MG63 (cell line): ENCODE measurements at regions not wholly inside any gene's neighbourhood (a gene's known extent, or its start where the extent isn't known, plus 50 kb on each side); places are given as distances from the start of the nearest gene placed in this dataset.

ENCODE experiments used
- DNase-seq: peaks from one replicate; pipeline ENCODE4 v3.0.0-alpha.2; 2020
- H3K27me3 ChIP-seq: fragments of 250-450 bp; sonication (Bioruptor Pico); 2 replicates; pipeline ENCODE4 v1.5.1; 2020; ENCODE audit warnings: mild to moderate bottlenecking, moderate library complexity
- H3K36me3 ChIP-seq: fragments of 250-450 bp; sonication (Bioruptor Pico); 2 replicates; pipeline ENCODE4 v1.5.1; 2020; ENCODE audit warnings: mild to moderate bottlenecking, moderate library complexity
- H3K4me3 ChIP-seq: fragments of 250-450 bp; sonication (Bioruptor Pico); 2 replicates; pipeline ENCODE4 v1.5.1; 2020; ENCODE audit warnings: mild to moderate bottlenecking, moderate library complexity
- H3K9me3 ChIP-seq: fragments of 250-450 bp; sonication (Bioruptor Pico); 2 replicates; pipeline ENCODE4 v1.5.1; 2020; ENCODE audit warnings: mild to moderate bottlenecking, moderate library complexity

DNA sequence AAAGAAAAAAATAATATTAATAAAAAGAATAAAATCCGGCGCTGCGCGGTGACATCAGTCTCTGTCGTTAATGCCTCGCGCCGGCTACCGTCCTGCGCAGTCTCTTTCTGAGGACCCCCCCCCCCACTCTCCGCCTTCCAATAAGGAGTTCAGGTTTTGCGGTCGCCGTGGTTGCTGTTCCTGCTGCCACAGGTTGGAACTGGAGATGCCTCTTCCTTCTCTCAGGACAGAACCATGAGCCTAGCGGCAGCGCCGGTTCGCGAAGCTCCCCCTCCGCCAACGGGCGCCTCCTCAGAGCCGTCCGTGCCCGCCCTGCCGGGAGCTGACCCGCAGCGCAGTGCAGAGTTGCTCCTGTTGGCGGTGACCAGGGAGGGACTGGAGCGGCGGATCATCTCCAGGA is 2093.4 kb downstream of the TP53TG3F start:
- H3K27me3 ChIP-seq, result no peaks in the 10 kb centered on the region
- no peak for DNase-seq
- no peaks in the 10 kb centered on the region for H3K36me3 ChIP-seq
- no peaks in the 10 kb centered on the region for H3K9me3 ChIP-seq
- no peak overlapping the region for H3K4me3 ChIP-seq

DNA sequence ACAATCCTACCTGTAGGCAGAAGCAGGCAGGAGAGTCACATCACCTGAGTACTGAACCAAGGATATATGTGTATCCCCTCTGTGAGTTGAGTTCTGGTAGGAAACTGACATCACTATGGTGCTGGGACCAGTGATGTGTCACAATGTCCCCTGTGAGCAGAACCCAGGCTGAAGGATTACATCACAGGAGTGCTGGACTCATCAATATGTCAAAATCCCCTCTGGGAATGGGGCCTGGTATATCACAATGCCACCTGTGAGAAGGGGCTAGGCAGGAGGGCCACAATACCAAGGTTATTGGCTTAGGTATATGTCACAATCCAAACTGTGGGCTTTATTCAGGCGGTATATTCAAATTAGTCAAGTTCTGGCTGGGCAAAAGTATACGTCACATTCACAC is 2098.3 kb downstream of the TP53TG3F start:
- Histone ChIP-seq H3K4me3 (no peak overlapping the region), H3K9me3 (no peaks in the 10 kb centered on the region), H3K27me3 (no peaks in the 10 kb centered on the region), H3K36me3 (no peaks in the 10 kb centered on the region)
- DNase-seq, result no peak

DNA sequence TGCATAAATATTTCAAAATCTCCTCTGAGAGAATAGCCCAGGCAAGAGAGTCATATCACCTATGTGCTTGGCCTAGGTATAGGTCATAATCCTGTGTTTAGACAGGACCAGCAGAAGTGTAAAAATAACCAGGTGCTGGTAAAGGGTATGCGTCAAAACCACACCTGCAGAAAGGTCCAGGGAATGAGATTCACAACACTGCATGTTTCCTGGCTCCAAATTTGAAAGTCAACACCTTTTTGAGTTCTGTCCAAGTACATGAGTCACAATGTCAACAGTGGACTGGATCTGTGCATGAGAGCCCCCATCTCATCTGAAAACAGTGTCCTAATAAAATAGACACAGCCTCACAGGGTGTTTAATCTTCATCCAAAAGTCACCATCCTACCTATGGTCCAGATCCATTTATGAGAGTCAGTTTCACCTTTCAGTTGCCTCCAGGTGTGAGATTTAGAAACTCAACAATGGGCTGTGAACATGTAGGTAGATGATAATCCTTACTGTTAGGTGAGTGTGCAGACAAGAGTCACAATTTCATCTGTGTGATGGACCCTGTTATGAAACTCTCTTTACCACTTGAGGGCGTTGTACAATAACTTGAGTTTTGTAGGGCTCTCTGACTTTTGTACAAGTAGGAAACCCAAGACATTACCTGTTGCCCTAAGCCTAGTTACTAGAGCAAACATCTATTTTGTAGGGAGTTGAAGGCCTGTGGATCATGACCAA is 2100.7 kb downstream of the TP53TG3F start:
- no peak for DNase-seq

DNA sequence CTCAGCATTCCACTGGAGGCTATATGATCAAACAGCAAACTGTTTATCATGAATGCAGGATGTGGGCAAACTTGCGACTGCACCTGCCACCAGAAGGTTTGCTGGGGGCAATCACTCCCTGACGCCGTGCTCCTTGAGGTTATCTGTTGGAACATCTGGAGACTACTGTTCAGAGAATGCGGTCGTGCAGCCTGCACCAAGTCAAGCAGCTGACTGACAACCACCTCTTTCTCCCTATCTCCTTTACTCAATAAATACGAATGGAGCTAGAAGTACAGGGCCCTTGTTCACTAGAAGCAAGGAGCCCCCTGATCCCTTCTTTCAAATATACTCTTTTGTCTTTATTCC is 2101.2 kb downstream of the TP53TG3F start:
- Histone ChIP-seq H3K9me3 (no peaks in the 10 kb centered on the region), H3K4me3 (no peak overlapping the region), H3K27me3 (no peaks in the 10 kb centered on the region), H3K36me3 (no peaks in the 10 kb centered on the region)
- no peak for DNase-seq

More for the DNA sequence above, 2100.7 kb downstream of the TP53TG3F start:
- no peaks in the 10 kb centered on the region for H3K27me3 ChIP-seq
- H3K36me3 ChIP-seq, result no peaks in the 10 kb centered on the region
- no peak overlapping the region for H3K4me3 ChIP-seq
- H3K9me3 ChIP-seq, result no peaks in the 10 kb centered on the region

DNA sequence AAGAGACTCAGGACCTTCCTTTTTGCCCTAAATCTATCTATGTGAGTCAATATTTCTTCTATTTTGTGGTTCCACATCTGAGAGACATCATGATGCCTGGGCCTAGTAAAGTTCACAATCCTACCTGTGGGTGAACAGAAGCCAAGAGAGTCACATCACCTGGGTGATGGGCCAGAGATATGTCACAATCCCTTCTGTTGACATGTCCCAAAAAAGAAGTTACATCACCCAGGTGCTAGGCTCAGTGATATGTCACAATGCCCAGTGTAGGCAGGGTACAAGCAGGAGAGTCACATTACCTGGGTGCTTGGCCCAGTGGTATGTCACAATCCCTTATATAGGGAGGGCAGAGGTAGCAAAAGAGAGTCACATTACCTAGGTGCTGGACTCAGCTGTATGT is 2101.9 kb downstream of the TP53TG3F start:
- Histone ChIP-seq H3K9me3 (no peaks in the 10 kb centered on the region), H3K4me3 (no peak overlapping the region), H3K36me3 (no peaks in the 10 kb centered on the region), H3K27me3 (no peaks in the 10 kb centered on the region)
- no peak for DNase-seq

DNA sequence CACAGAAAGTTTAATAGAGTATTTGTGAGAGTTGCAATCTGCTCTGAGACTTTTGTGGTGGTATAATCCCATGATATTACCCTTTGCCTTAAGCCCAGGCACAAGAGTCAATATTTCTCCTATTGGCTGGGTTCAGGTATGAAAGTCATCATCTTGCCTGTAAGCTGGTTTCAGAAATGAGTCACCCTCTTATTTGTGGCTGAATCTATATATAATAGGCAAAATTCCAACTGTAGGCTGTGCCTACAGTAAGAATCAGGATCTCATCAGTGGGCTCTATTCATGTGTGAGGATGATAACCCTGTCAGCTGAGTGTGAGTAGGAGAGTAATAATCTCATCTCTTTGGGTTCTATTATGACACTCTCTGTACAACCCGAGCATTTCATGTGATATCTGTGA is 2103.1 kb downstream of the TP53TG3F start:
- no peaks in the 10 kb centered on the region for H3K9me3 ChIP-seq
- H3K36me3 ChIP-seq, result no peaks in the 10 kb centered on the region
- no peaks in the 10 kb centered on the region for H3K27me3 ChIP-seq
- no peak overlapping the region for H3K4me3 ChIP-seq
- no peak for DNase-seq

DNA sequence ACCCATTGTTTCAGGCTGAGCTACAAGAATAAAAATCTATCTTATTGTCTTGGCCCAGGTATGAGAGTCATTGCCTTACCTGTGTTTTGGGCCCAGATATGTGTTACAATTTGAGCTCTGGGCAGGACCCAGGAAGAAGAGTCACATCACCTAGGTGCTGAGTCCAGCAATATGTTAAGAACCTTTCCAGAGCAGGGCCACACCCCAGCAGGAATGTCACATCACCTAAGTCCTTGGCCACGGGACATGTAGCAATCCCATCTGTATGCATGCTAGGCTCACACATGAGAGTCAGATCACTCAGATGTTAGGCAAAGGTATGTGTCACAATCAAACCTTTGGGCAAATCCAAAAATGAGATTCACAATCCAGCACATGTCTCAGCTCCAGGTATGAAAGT is 2103.5 kb downstream of the TP53TG3F start:
- no peaks in the 10 kb centered on the region for H3K36me3 ChIP-seq
- H3K4me3 ChIP-seq, result no peak overlapping the region
- no peaks in the 10 kb centered on the region for H3K9me3 ChIP-seq
- no peak for DNase-seq
- no peaks in the 10 kb centered on the region for H3K27me3 ChIP-seq

DNA sequence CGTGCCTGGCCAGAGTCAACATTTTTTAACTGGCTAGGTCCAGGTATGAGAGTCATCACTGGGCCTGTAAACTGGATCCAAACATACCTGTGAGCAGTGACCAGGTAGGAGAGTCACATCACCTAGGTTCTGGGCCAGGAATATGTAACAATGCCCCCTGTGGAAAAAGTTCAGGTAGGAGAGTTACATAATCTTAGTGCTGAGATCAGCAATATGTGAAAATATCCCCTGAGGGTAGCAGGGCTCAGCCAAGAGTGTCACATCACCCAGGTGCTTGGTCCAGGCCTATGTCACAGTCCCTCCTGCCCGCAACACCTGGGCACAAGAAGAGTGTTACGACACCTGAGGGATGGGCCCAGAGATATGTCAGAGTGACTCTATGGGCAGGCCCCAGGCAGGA is 2104.7 kb downstream of the TP53TG3F start:
- H3K27me3 ChIP-seq, result no peaks in the 10 kb centered on the region
- H3K36me3 ChIP-seq, result no peaks in the 10 kb centered on the region
- no peak for DNase-seq
- H3K4me3 ChIP-seq, result no peak overlapping the region
- no peaks in the 10 kb centered on the region for H3K9me3 ChIP-seq

DNA sequence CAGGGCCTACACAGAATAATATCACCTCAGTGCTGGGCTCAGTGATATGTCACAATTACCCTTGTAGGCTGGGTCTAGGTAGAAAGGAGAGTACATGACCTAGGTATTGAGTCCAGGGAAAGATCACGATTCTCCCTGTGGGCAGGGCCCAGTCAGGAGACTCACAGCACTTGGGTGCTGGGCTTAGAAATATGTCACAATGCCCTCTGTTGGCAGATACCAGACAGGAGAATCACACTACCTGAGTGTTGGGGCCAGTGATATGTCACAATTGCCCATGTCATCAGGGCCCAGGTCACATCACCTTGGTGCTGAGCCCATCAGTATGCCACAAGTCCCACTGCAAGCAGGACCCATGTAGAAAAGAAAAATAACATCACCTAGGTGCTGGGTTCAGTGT is 2105.5 kb downstream of the TP53TG3F start:
- no peak for DNase-seq
- Histone ChIP-seq H3K9me3 (no peaks in the 10 kb centered on the region), H3K27me3 (no peaks in the 10 kb centered on the region)

DNA sequence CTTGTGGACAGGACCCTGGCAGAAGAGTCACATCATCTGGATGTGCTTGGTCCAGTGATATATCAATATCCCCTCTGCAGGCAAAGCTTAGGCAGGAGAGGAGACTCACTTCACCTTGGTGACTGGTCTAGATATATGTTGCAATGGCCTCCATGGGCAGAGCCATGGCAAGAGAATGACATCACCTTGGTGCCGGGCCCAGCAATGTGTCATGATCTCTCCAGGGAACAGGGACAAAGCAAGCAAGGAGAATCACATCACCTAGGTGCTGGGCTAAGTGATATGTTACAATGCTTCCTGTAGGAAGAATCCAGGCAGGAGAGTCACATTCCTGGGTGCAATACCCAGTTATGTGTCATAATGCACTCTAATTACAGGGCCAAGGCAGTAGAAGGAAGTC is 2106.2 kb downstream of the TP53TG3F start:
- no peak for DNase-seq
- no peaks in the 10 kb centered on the region for H3K36me3 ChIP-seq
- no peak overlapping the region for H3K4me3 ChIP-seq
- H3K9me3 ChIP-seq, result no peaks in the 10 kb centered on the region
- H3K27me3 ChIP-seq, result no peaks in the 10 kb centered on the region

More for the DNA sequence above, 2105.5 kb downstream of the TP53TG3F start:
- Histone ChIP-seq H3K4me3 (no peak overlapping the region), H3K36me3 (no peaks in the 10 kb centered on the region)

DNA sequence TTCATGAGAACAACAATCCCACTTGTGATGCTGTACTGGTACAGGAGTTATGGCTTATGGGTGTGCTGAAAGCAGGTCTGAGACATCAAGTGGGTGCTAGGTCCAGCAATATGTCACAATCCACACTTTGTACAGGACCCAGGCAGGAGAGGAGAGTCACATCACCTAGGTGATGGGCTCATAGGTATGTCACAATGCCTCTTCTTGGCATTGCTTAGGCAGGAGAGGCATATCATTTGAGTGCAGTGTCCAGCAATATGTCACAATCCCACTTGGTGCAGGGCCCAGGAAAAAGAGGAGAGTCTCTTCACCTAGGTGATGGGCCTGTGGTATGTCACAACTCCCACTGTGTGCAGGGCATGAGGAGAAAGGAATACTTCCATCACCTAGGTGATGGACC is 2110.0 kb downstream of the TP53TG3F start:
- Histone ChIP-seq H3K27me3 (no peaks in the 10 kb centered on the region), H3K36me3 (no peaks in the 10 kb centered on the region), H3K9me3 (no peaks in the 10 kb centered on the region), H3K4me3 (no peak overlapping the region)
- no peak for DNase-seq

DNA sequence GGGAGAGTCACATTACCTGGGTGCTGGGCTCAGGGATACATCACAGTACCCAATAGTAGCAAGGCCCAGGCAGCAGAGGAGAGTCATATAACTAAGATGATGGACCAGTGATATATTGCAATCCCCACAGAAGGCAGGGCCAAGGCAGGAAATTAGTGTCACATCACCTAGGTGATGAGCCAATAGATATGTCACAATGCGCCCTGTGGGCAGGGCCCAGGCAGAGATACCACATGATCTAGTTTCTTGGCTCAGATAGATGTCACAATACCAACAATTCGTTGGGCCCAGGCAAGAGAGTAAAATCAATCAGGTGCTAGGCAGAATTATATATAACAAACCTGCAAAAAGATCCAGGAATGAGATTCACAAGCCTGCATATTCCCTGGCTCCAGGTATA is 2111.5 kb downstream of the TP53TG3F start:
- no peaks in the 10 kb centered on the region for H3K27me3 ChIP-seq
- no peak for DNase-seq
- no peaks in the 10 kb centered on the region for H3K36me3 ChIP-seq
- H3K4me3 ChIP-seq, result no peak overlapping the region
- H3K9me3 ChIP-seq, result no peaks in the 10 kb centered on the region

DNA sequence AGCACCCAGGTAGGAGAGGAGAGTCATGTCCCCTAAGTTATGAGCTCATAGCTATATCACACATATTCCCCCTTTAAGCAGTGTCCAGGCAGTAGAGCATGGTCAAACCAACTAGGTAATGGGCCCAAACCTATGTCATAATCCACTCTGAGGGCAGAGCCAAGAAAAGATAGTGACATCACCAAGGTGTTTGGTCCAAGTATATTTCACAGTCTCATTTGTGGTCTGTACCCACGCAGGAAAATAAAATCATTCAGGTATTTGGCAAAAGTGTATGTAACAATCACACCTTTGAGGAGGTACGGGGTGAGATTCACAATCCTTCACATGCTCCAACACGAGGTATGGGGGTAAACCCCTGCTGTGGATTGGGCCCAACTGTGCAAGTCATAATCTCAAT is 2112.8 kb downstream of the TP53TG3F start:
- DNase-seq, result no peak
- Histone ChIP-seq H3K27me3 (no peaks in the 10 kb centered on the region), H3K36me3 (no peaks in the 10 kb centered on the region), H3K9me3 (no peaks in the 10 kb centered on the region), H3K4me3 (no peak overlapping the region)

DNA sequence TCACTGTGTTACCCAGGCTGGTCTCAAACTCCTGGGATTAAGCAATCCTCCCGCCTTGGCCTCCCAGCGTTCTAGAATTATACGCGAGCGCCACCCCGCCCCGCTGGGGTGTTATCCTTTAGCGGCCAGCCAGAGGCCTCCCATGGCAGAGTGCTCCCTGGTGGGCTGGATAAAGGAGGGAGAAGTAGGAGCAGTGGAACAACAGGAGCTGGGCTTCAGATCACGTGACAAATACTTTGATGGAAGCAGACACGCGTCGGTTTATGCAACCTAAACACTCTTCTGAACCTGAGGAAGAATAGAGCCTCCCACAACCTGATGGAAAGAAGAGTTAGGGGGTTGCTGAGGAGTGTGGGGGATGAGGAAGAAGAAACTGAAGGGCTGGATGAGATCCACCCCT is 2114.0 kb downstream of the TP53TG3F start:
- Histone ChIP-seq H3K9me3 (no peaks in the 10 kb centered on the region), H3K4me3 (no peak overlapping the region)
- no peak for DNase-seq

DNA sequence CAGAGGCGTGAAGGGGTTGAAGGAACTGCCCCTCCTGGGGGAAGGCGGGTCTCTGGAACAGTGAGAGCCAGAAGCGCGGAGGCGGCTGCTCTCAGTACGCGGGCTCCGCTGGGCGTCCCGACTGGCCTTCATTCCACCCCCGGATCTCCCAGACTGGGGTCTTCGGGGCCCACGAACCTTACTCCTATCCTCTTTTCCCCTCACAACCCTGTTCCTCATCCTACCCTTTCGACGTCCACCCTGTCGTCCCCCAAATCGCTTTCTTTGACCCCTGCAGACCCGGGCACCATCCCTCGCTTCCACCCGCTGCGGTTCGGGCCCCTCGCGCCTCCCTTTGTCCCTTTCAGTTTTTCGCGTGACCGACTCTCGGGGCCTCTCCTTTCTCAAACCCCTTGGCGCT is 2114.6 kb downstream of the TP53TG3F start:
- Histone ChIP-seq H3K9me3 (no peaks in the 10 kb centered on the region), H3K36me3 (no peaks in the 10 kb centered on the region), H3K27me3 (no peaks in the 10 kb centered on the region), H3K4me3 (no peak overlapping the region)
- no peak for DNase-seq

More for the DNA sequence above, 2114.0 kb downstream of the TP53TG3F start:
- H3K27me3 ChIP-seq, result no peaks in the 10 kb centered on the region
- H3K36me3 ChIP-seq, result no peaks in the 10 kb centered on the region

DNA sequence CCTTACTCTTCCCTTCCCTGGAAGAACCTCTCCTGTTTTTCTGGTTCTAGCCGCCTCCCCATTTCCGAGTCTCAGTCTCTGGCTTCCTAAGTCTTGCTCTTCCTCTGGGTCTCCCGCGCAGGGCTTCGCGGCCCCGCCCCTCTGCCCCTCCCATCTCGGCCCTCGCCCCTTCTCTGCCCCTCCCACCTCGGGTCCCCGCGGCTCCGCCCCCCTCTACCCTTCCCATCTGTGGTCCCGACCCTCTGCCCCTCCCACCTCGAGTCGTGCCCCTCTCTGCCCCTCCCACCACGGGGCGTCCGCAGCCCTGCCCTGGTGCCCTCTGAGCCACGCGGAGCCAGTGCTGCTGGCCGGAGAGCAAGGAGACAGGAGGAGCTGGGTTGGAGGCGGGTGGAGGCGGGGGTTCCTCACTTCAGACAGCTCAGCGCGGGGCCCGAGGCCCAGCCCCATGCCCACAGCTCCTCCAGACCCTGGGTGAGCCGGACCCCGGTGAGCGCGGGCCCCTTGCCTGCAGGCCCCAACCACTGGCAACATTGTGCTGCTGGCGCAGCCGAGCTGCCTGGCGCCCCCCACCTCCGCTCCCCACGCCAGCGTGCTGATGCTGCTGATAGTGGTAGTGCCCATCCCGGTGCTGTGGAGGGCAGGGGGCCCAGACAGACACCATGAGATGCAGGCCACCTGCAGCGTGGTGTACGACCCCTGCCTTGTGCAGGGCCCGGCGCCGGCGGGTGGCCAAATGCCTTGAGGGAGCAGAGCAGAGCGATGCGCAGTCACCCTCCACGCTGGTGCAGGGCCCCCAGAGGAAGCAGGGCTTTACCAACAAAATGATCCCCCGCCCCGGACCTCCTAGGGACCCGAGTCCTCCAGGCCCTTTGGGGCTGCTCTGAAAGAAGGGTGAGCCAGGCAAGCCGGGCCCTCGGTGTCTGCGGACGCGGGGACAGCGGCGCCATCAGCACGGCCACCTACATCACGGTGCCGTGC is 2115.3 kb downstream of the TP53TG3F start:
- Histone ChIP-seq H3K27me3 (no peaks in the 10 kb centered on the region), H3K36me3 (no peaks in the 10 kb centered on the region), H3K4me3 (no peak overlapping the region), H3K9me3 (no peaks in the 10 kb centered on the region)
- DNase-seq, result no peak

DNA sequence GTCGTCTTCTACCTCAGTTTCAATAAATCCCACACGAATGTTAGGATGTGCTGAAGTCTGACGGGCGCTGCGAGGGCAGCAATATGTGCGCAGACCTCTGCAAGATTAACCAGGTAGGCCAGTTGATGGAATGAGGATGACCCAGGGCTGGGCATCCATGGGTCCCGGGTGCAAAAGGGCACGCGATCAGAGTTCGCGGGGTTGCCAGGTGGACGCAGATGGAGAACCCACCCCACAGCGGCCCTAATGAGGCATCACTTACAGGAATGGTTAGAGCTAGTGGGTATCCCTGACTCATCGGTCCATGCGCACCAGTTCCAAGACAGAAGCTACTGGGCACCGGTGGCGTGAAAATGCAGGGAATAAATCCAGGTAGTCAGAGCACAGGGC is 2116.0 kb downstream of the TP53TG3F start:
- no peaks in the 10 kb centered on the region for H3K9me3 ChIP-seq
- DNase-seq, result no peak
- no peak overlapping the region for H3K4me3 ChIP-seq
- H3K36me3 ChIP-seq, result no peaks in the 10 kb centered on the region
- H3K27me3 ChIP-seq, result no peaks in the 10 kb centered on the region

DNA sequence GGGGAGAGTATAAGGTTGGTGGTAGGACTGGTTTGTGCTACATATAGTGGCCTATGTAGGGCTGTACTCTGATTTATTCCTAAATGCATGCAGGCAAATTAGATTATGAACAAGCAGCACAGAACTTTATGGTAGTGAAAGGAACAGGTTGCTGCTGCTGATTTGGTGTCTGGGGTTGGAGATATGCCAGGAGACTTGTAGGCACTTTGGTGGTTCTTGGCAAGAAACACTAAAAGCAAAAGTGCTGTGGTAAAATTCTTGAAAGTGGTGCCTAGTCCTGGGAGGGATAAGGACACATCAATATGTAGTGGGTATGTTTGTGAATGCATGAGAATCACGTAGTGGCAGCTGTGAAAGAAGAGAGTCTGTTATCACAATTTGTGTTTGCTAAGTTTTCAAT is 2126.0 kb downstream of the TP53TG3F start:
- H3K4me3 ChIP-seq, result no peak overlapping the region
- no peaks in the 10 kb centered on the region for H3K9me3 ChIP-seq
- H3K36me3 ChIP-seq, result no peaks in the 10 kb centered on the region
- H3K27me3 ChIP-seq, result no peaks in the 10 kb centered on the region
- no peak for DNase-seq
